Kidney (tissue), 13 donors: ENCODE measurements at regions not wholly inside any gene's neighbourhood (a gene's known extent, or its start where the extent isn't known, plus 50 kb on each side); places are given as distances from the start of the nearest gene placed in this dataset.
A peak's percentile ranks its signal among the peaks of the same experiment; 100 is the strongest.

Experiments used
- DNase-seq, 5 donors: peaks; one replicate each; pipeline ENCODE4 v3.0.0-alpha.2; 2013 to 2020
- FAIRE-seq: peaks from 2 replicates; lab custom pipeline; 2012; peaks lifted over from hg19 to GRCh38; lab: Jason Lieb, UNC
- H3K27ac ChIP-seq, 2 donors: one replicate each; pipeline ENCODE4 v1.7.0; 2013; ENCODE audit warnings: low read depth in 2 of 2, low read length in 2 of 2, inconsistent platforms in 1 of 2
- H3K27me3 ChIP-seq: one replicate; pipeline ENCODE4 v1.7.1; 2013; ENCODE audit warnings: low read length, inconsistent platforms; ENCODE audit not compliant: control insufficient read depth, insufficient read depth
- H3K36me3 ChIP-seq, 3 donors: one replicate each; pipeline versions ENCODE4 v1.7.0 to v1.7.1; 2013; ENCODE audit warnings: low read length in 3 of 3, control low read depth in 1 of 3, inconsistent platforms in 1 of 3; ENCODE audit not compliant: insufficient read depth in 3 of 3, control insufficient read depth in 2 of 3
- H3K4me1 ChIP-seq, 3 donors: one replicate each; pipeline versions ENCODE4 v1.7.0 to v1.7.1; 2013; ENCODE audit warnings: low read length in 3 of 3, inconsistent platforms in 1 of 3, low read depth in 1 of 3; ENCODE audit not compliant: control insufficient read depth in 2 of 3, insufficient read depth in 2 of 3
- H3K4me3 ChIP-seq, 3 donors: one replicate each; pipeline versions ENCODE4 v1.7.0 to v1.8.1; 2013; ENCODE audit warnings: low read length in 3 of 3, control low read depth in 1 of 3, inconsistent platforms in 1 of 3
- H3K9ac ChIP-seq, 3 donors: one replicate each; pipeline versions ENCODE4 v1.7.0 to v1.7.1; 2013; ENCODE audit warnings: low read length in 3 of 3, control low read depth in 1 of 3, inconsistent platforms in 1 of 3
- H3K9me3 ChIP-seq, 3 donors: one replicate each; pipeline versions ENCODE4 v1.7.0 to v1.7.1; 2013; ENCODE audit warnings: low read length in 3 of 3, control low read depth in 1 of 3, inconsistent platforms in 1 of 3; ENCODE audit not compliant: control insufficient read depth in 2 of 3, insufficient read depth in 1 of 3
- intact Hi-C: fragments of 100-400 bp; cut with DNase I; formaldehyde crosslinking; loops from one replicate; pipeline ENCODE4 v1.11.1; 2022
- TF ChIP-seq, protein P1 (sequence below): IDR thresholded peaks from 3 replicates; pipeline ENCODE4 v1.5.1; 2012; ENCODE audit warnings: mild to moderate bottlenecking, moderate library complexity, borderline replicate concordance; ENCODE audit not compliant: insufficient read depth; ENCODE audit errors: extremely low read depth
- donor health status: control.
- donor health status: control.
- donor health status: control.
- donor health status: control.
- donor health status: control.
- donor health status: DM: yes; HTN: yes; CAD: no.
- donor health status: Normal renal cell carcinoma (clear cell type).

DNA sequence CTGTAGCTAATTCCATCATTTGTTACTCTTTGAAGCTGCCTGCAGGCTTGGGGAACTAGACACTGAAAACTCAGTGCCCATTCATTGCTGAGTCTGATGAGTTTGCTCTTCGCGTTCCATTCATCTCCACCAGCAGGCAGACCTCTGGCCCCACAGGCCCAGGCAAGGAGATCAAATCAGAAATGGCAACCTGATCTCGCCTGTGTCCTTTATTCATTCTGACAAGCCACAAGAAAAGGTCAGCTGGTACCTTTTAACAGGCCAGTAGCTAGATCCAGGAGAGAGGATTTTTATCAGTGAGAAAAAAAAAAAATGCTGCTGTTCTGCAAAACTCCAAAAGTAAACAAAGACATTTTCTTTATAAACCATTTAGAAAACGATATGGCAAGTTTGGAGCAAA lies 742.5 kb downstream of the ETS1 start:
- Histone ChIP-seq H3K4me3 (no peak overlapping the region), H3K9ac (no peak overlapping the region), H3K36me3 (no peaks in the 10 kb centered on the region), H3K9me3 (no peaks in the 10 kb centered on the region), H3K27me3 (no peaks in the 10 kb centered on the region), H3K27ac (no peak overlapping the region), H3K4me1 (no peaks in the 10 kb centered on the region)
- intact Hi-C loops = no loop called here
- no peak for FAIRE-seq
- DNase-seq = peak in 2 of 5 donors; percentile 11 to 20
- TF ChIP-seq, protein P1, sequence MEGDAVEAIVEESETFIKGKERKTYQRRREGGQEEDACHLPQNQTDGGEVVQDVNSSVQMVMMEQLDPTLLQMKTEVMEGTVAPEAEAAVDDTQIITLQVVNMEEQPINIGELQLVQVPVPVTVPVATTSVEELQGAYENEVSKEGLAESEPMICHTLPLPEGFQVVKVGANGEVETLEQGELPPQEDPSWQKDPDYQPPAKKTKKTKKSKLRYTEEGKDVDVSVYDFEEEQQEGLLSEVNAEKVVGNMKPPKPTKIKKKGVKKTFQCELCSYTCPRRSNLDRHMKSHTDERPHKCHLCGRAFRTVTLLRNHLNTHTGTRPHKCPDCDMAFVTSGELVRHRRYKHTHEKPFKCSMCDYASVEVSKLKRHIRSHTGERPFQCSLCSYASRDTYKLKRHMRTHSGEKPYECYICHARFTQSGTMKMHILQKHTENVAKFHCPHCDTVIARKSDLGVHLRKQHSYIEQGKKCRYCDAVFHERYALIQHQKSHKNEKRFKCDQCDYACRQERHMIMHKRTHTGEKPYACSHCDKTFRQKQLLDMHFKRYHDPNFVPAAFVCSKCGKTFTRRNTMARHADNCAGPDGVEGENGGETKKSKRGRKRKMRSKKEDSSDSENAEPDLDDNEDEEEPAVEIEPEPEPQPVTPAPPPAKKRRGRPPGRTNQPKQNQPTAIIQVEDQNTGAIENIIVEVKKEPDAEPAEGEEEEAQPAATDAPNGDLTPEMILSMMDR = no peak

DNA sequence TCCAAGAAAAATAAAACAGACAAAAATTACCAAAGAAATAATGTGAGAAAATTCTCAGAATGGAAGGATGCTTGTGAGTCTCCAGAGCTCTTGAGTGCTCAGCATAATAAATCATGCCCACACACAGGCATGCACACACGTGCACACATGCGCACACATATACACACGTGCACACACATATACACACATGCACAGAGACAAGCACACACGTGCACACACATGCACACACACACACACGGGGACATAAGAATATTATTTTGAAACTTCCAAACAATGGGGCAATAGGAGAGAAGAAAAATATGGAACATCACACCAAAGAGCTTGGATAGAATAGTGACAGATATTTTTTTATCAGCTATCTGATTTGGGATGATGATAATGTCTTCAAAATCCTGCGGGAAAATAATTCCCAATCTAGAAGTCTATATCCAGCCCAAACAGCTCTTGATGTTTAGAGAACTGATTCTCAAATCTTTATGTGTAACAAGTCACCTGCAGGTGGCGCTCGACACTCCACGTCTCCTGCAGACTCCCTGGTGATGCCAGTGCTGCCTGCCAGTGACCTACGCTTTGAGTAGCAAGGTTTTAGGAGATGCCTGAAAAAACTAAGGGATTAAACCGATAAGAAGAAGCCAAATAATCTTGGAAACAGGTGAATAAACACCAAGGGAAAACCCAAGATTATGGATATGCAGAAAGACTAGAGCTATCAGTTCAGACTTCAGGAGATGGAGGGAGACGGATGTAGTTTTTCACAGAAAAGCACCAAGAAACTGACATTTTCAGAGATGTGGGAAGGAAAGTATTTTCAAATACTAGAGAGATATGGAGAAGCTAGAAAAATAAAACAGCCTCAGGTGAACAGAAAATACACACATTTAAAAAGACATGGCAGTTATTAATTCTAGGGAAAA lies 743.6 kb downstream of the ETS1 start:
- FAIRE-seq (no peak), DNase-seq (peak; percentile 62 to 85 (median 80))
- H3K27ac ChIP-seq = no peak overlapping the region
- H3K4me3 ChIP-seq = no peak overlapping the region
- intact Hi-C loops = no loop called here
- H3K27me3 ChIP-seq = no peaks in the 10 kb centered on the region
- no peak overlapping the region for H3K9ac ChIP-seq
- no peaks in the 10 kb centered on the region for H3K9me3 ChIP-seq
- no peaks in the 10 kb centered on the region for H3K4me1 ChIP-seq
- H3K36me3 ChIP-seq = no peaks in the 10 kb centered on the region
- TF ChIP-seq, protein P1 = peak; percentile 44

DNA sequence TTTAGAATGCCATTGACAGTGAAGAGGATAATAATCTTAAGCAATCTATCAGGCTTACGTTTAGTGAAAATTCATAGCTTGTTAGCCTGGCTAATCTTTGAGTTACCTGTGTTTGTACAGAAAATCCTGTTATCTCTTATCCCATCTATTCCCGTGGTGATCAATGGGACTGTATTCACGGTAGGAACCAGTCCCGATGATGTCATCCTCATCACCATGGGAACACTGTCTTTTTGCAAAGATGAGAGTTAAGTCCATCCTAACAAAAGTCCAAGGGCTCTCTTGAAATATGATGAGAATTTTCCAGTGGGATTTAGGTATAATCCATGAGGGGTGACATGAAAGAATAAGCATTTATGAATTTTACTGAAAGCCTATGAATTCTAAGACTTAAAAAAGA lies 762.2 kb downstream of the ETS1 start:
- intact Hi-C loops = no loop called here
- Histone ChIP-seq H3K4me1 (no peaks in the 10 kb centered on the region), H3K27me3 (no peaks in the 10 kb centered on the region), H3K4me3 (no peak overlapping the region), H3K27ac (no peak overlapping the region), H3K9ac (no peak overlapping the region), H3K36me3 (no peaks in the 10 kb centered on the region), H3K9me3 (no peaks in the 10 kb centered on the region)
- no peak for FAIRE-seq
- TF ChIP-seq, protein P1 = no peak
- no peak for DNase-seq
